Large intestine (tissue), 3 donors: ENCODE measurements at regions not wholly inside any gene's neighbourhood (a gene's known extent, or its start where the extent isn't known, plus 50 kb on each side); places are given as distances from the start of the nearest gene placed in this dataset.

Experiments
- DNase-seq, 2 donors: peaks; one replicate each; pipeline versions ENCODE4 v3.0.0 to v3.0.0-alpha.2; 2013
- H3K27ac ChIP-seq: one replicate; pipeline ENCODE4 v1.5.1; 2013; ENCODE audit warnings: low read length
- H3K27me3 ChIP-seq: 2 replicates; pipeline ENCODE4 v1.6.1; 2013; ENCODE audit warnings: low read length; ENCODE audit not compliant: control insufficient read depth, insufficient read depth
- H3K36me3 ChIP-seq: 2 replicates; pipeline ENCODE4 v1.6.1; 2013; ENCODE audit warnings: low read length; ENCODE audit not compliant: control insufficient read depth, insufficient read depth
- H3K4me1 ChIP-seq: one replicate; pipeline ENCODE4 v1.6.1; 2013; ENCODE audit warnings: low read length; ENCODE audit not compliant: control insufficient read depth, insufficient read depth
- H3K4me3 ChIP-seq: one replicate; pipeline ENCODE4 v1.5.1; 2013; ENCODE audit warnings: low read length
- H3K9me3 ChIP-seq: one replicate; pipeline ENCODE4 v1.6.1; 2013; ENCODE audit warnings: mild to moderate bottlenecking, low read depth, low read length, moderate library complexity; ENCODE audit not compliant: control insufficient read depth
- WGBS: methylation state at CpG from one replicate; pipeline ENCODE4 v1.1.5; 2013; ENCODE audit warnings: low lambda C conversion rate; ENCODE audit not compliant: insufficient coverage; 5-methylcytosine and 5-hydroxymethylcytosine counted together

DNA sequence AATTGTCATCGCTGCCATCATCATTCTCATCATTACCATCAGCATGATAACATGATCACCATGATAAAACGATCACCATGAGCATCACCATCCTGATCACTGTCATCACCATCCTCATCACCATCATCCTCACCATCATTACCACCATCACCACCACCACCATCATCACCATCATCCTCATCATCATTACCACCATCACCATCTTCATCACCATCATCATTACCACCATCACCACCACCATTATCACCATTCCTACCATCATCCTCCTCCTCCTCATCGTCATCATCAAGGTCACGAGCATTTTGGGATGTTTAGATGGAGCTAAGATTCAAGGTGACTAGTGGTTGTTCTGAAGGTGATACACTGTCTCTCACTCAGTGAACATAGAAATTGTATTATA, 221.0 kb downstream of the FOXL1 start:
- Histone ChIP-seq H3K4me3 (no peak overlapping the region), H3K9me3 (no peaks in the 10 kb centered on the region), H3K4me1 (no peaks in the 10 kb centered on the region), H3K36me3 (no peaks in the 10 kb centered on the region), H3K27me3 (peaks cover 20% of the 10 kb centered on the region), H3K27ac (no peak overlapping the region)
- WGBS, result 71% methylated on average over 1 of the region's 4 CpGs
- no peak for DNase-seq

DNA sequence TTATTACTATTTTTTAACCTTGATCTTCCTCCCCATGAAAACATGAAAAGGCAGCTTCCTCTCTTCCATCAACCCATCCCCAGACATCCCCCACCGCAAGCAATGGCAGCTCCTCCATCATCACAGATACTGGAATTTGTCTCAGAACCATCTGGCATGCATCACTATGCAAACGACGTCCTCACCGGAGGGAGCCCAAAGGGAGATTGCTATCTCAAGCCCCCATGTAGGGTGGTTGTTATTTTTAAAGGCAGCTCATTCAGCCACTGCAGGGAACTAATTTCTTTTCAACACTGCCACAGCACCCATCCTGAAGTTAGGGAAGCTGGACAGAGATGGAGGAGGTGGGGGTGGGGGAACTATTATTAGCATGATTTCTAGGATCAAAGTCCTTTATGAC, 222.5 kb downstream of the FOXL1 start:
- Histone ChIP-seq H3K4me3 (no peak overlapping the region), H3K9me3 (no peaks in the 10 kb centered on the region), H3K4me1 (no peaks in the 10 kb centered on the region), H3K27ac (no peak overlapping the region), H3K27me3 (peaks cover 23% of the 10 kb centered on the region), H3K36me3 (no peaks in the 10 kb centered on the region)
- no CpG with 5 or more reads among the region's 4 CpGs for WGBS
- no peak for DNase-seq

DNA sequence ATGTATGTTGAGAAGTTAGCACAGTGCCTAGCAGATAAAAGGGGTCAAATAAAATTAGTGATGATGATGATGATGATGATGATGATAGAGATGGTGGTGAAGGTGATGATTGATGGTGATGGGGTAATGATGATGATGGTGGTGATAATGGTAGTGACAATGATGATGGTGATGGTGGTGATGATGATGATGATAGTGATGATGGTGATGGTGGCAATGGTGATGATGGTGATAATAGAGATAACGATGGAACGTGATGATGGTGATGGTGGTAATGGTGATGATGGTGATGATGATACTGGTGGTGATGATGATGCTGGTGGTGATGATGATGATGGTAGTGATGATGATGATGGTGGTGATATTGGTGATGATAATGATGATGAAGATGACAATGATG, 223.7 kb downstream of the FOXL1 start:
- H3K36me3 ChIP-seq, result no peaks in the 10 kb centered on the region
- DNase-seq, result no peak
- 94% methylated on average over 2 of the region's 2 CpGs for whole genome bisulfite sequencing
- H3K4me3 ChIP-seq, result no peak overlapping the region
- H3K27ac ChIP-seq, result no peak overlapping the region
- H3K27me3 ChIP-seq, result peaks cover 33% of the 10 kb centered on the region
- no peaks in the 10 kb centered on the region for H3K4me1 ChIP-seq
- H3K9me3 ChIP-seq, result no peaks in the 10 kb centered on the region

DNA sequence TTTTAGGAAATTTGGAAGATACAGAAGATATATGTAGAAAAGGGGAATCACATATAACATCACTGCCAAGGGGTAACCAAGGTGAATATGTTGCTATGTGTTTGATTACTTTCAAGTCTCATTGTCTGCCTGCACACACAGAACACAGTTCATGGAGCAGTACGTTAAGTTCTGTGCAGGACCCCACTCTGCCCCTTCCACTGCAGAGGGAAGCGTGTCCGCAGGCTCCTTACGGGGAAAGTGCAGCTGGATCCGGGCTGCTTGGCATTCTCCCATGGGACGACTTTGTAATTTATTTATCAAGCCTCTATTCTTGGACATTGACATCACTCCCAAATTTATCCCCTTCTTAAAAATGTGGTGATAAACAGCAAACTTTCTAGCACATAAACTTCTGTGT, 226.8 kb downstream of the FOXL1 start:
- no peak overlapping the region for H3K4me3 ChIP-seq
- DNase-seq, result no peak
- WGBS, result no CpG with 5 or more reads among the region's 6 CpGs
- H3K9me3 ChIP-seq, result no peaks in the 10 kb centered on the region
- no peaks in the 10 kb centered on the region for H3K36me3 ChIP-seq
- H3K27me3 ChIP-seq, result peaks cover 47% of the 10 kb centered on the region
- H3K4me1 ChIP-seq, result no peaks in the 10 kb centered on the region
- H3K27ac ChIP-seq, result no peak overlapping the region

DNA sequence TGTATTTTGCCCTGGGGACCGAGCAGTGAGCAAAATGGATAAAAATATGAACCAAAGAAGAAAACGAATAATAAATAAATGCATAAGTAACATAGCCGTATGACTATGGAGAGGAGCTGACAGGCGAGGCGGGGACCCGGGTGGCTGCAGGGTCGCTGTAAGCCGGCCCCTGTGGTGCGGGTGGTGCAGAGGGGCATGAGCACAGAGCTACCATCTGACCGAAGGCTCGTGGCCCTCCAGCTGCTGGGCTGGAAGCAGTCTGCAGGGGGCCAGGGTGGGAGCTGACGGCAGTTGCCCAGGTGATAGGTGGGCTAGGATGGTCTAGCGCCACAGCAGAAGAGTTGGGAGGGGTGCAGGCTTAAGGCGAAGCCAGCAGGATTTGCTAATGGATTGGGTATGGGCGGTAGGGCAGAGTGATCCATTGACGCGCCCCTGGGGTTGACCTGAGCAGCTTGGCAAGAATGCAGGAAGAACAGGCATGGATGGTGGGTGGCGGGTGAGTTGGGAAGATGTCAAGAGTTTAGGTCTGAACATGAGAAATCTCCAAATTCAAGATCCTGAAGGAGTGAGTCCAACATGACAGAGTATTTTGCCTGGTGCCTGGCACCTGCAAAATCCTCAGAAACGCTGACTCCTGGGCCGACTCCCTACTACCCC, 228.0 kb downstream of the FOXL1 start:
- H3K4me3 ChIP-seq, result no peak overlapping the region
- H3K9me3 ChIP-seq, result no peaks in the 10 kb centered on the region
- no peak overlapping the region for H3K27ac ChIP-seq
- WGBS, result 89% methylated on average over 5 of the region's 20 CpGs
- no peaks in the 10 kb centered on the region for H3K36me3 ChIP-seq
- DNase-seq, result no peak
- no peaks in the 10 kb centered on the region for H3K4me1 ChIP-seq
- peaks cover 39% of the 10 kb centered on the region for H3K27me3 ChIP-seq

DNA sequence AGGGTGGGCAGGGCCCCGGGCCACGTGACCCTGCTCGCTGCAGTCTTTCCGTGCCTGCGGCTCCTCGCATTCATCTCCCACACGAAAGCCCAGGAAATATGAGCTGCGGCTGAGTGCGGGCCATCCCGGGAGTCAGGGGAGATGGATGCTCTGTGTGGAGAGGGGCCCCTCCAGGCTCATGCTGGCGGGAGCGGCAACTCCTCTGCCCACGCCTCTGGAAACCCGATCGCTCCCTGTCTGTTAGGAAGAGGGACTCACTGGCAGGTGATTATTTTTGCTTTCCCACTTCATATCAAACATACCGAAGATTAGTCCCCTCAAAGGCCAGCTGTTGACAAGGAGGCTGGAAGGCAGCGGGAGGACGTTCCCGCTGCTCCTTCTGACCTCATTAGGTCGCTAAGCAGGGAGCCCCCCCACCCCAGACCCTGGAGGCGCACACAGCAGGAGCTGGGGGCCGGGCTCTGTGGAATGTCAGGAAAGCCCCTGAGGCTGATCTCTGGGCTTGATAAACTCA, 228.5 kb downstream of the FOXL1 start:
- WGBS, result no CpG with 5 or more reads among the region's 22 CpGs

DNA sequence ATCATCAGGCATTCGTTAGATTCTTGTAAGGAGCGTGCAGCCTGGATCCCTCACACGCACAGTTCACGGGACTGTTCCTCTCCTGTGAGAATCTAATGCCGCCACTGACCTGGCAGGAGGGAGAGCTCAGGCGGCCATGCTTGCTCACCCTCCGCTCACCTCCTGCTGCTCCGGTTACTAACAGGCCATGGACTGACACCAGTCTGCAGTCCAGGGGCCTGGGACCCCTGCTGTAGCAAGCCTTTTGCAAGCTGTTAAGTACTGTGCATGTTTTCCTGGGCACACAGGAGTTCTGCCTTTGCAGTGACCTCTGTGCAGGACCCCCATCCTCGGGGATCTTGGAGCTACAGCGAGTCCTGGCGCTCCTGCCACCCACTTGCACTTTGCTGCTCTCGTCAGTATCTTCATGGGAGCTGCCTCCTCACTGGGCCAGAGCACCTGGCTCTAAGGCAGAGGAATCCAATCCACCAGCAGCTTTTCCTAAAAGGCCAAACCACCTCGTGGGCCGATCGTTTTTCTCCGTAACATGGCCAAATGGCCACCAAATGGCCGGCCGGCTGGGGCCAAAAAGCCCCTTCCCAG, 230.6 kb downstream of the FOXL1 start:
- Histone ChIP-seq H3K9me3 (no peaks in the 10 kb centered on the region), H3K27me3 (peaks cover 46% of the 10 kb centered on the region), H3K4me1 (no peaks in the 10 kb centered on the region), H3K36me3 (no peaks in the 10 kb centered on the region), H3K4me3 (no peak overlapping the region), H3K27ac (no peak overlapping the region)
- no CpG with 5 or more reads among the region's 18 CpGs for WGBS
- DNase-seq, result no peak

More for the DNA sequence above, 228.5 kb downstream of the FOXL1 start:
- Histone ChIP-seq H3K36me3 (no peaks in the 10 kb centered on the region), H3K4me1 (no peaks in the 10 kb centered on the region), H3K9me3 (no peaks in the 10 kb centered on the region), H3K27me3 (peaks cover 37% of the 10 kb centered on the region), H3K4me3 (no peak overlapping the region), H3K27ac (no peak overlapping the region)
- no peak for DNase-seq

DNA sequence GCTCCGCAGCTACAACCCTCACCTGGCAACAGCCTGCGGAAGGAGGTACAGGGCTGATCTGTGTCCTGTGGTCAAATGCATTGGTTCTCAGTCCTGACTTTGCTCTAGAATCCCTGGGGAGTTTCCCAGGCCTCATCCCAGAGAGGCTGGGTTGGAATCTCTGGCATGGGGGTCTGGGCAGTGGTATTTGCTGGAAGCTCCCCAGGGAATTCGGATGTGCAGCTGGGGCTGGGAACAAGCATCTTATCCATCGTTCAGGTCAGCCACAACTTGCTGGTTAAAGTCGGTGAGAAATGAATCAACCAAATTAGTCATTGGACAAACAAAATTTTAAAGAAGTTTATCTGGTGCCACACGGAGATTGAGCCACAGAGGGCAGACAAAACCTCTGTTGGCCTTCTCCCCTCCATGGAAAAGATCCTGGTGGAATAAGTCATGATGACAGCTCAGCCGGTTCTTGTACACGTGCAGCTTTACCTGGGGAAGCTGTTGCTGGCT, 231.2 kb downstream of the FOXL1 start:
- peaks cover 44% of the 10 kb centered on the region for H3K27me3 ChIP-seq
- H3K4me3 ChIP-seq, result no peak overlapping the region
- no peaks in the 10 kb centered on the region for H3K36me3 ChIP-seq
- H3K4me1 ChIP-seq, result no peaks in the 10 kb centered on the region
- H3K9me3 ChIP-seq, result no peaks in the 10 kb centered on the region
- WGBS, result no CpG with 5 or more reads among the region's 8 CpGs
- no peak for DNase-seq
- H3K27ac ChIP-seq, result no peak overlapping the region

DNA sequence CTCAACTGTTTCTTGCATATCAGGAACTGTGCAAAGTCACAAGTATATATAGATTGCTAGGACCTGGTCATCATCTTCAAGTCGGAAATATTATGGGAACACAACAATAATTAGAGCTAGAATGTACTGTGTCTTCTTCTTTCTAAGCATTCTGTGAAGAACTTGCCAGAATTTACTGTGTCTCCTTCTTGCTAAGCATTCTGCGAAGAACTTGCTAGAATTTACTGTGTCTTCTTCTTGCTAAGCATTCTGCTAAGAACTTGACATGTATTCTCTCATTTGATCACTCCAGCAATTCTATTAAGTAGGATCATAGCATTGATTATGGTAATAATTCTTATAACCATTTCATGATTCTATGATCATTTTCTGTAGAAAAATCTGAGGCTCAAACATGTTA, 231.7 kb downstream of the FOXL1 start:
- H3K9me3 ChIP-seq, result no peaks in the 10 kb centered on the region
- no peak overlapping the region for H3K4me3 ChIP-seq
- H3K27me3 ChIP-seq, result peaks cover 43% of the 10 kb centered on the region
- H3K4me1 ChIP-seq, result no peaks in the 10 kb centered on the region
- H3K36me3 ChIP-seq, result no peaks in the 10 kb centered on the region
- no CpG with 5 or more reads among the region's 2 CpGs for WGBS
- H3K27ac ChIP-seq, result no peak overlapping the region
- no peak for DNase-seq

DNA sequence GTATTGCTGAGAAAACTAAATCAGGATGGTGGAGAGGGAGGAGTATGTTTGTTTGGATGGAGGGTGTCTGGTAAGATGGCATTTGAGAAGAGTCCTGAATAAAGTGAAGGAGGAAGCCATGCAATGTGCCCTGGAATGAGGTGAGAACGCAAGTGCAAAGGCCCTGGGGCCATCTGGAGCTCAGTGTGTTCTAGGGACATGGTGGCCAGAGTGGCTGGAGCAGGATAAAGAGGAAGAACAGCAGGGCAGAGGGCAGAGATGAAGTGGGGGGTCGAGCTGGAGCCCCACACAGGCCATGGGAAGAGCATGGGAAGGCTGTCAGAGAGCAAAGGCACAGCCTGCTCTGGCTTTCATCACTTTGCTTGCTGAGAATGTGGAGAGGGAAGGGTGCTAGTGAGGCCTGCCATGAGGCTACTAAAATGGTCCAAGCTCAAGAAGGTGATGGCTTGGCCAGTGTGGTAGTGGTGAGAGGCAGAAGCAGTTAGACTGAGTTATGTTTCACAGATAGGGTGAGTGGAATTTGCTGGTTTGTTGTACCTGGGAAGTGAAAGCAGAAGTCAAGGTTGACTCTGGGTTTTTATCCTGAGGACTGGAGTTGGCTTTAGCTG, 234.1 kb downstream of the FOXL1 start:
- no CpG with 5 or more reads among the region's 2 CpGs for WGBS
- H3K27ac ChIP-seq, result no peak overlapping the region
- H3K4me3 ChIP-seq, result no peak overlapping the region
- peaks cover 40% of the 10 kb centered on the region for H3K27me3 ChIP-seq
- no peaks in the 10 kb centered on the region for H3K4me1 ChIP-seq
- no peaks in the 10 kb centered on the region for H3K36me3 ChIP-seq
- no peaks in the 10 kb centered on the region for H3K9me3 ChIP-seq
- DNase-seq, result no peak
